HG03196 (cell line): ENCODE measurements at regions not wholly inside any gene's neighbourhood (a gene's known extent, or its start where the extent isn't known, plus 50 kb on each side); places are given as distances from the start of the nearest gene placed in this dataset.

Experiments
- ATAC-seq: cut with Tn5 transposase; IDR thresholded peaks from one replicate; pipeline ENCODE4 v1.9.1; 2021; ENCODE audit not compliant: unreplicated experiment

- no peak for ATAC-seq
Measured at GRCh38 chr13:64962404-64962803, 2267.7 kb downstream of the PCDH9 start.

GRCh38 chr13:64959276-64959675, 2270.9 kb downstream of the PCDH9 start:
- ATAC-seq = no peak

DNA sequence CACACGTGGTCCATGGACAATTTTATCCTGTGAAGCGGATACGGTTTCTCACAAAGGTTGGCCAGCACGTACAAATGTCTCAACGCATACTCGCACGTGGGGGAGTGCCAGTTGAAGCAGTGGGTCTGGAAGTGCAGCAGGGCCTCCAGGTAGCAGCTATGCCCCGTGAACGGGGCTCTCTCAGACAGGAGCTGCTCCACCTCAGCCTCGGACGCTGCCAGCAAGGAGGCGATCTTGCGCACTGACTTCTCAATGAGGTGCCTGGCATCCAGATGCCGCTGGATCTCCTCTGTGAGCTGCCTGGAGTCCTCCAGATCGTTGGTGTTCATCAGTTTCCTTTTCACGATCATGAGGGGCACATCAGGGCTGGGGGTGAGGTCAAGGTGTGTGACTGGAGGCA, 2272.0 kb downstream of the PCDH9 start:
- no peak for ATAC-seq

GRCh38 chr13:64938660-64939059, 2291.5 kb downstream of the PCDH9 start:
- ATAC-seq = no peak

GRCh38 chr13:64937302-64937701, 2292.8 kb downstream of the PCDH9 start:
- ATAC-seq = no peak

DNA sequence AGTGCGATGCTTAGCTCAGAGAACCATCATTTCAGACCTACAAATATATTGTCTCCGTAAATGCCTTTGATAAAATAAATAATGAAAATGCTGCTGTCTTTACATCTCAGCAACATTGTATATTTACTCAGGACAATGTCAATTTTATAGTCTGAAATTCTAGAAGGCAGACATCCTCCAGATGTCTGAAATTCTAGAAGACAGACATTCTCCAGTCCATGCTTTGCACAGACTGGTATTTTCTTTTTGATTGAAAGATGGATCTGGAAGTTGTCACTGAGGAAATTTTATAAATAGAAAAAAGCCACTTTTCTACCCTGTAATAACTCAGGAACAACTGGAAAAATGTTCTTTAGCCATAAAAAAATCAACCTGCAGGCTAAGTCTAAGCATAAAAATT, 2293.3 kb downstream of the PCDH9 start:
- no peak for ATAC-seq

GRCh38 chr13:64935441-64935840, 2294.7 kb downstream of the PCDH9 start:
- ATAC-seq = no peak

DNA sequence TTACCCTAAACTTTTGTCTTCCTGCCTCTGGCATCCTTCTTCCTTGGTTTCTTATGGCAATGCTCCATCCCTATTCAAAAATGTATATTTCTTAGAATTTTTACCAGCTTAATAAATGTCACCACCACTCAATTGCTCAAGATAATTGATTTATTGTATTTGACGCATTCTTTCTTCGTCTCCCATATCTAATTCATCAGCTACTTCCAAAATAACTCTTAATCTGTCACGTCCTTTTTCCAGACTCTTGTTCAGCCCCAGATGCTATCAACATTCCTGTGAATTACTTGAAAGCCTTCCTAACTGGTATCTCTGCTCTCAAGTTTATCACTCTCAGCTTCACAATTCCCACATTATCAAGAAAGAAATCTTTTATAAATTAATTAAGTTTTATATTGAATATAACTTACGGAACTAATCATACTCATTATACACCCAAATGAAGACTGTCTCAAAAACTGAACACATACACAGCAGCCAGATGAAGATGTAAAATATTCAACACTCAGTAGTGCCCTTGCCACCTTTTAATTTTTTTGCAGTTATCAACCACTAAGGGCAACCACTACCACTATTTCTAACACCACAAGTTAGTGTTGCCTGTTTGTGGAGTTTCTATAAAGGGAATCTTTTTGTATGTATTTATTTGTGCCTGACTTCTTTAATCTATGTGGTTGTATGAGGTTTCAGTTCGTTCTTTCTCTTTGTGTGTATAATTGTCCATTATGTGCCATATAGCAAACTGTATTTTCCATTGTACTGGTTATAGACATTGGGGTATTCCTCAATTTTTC, 2295.4 kb downstream of the PCDH9 start:
- ATAC-seq = no peak

DNA sequence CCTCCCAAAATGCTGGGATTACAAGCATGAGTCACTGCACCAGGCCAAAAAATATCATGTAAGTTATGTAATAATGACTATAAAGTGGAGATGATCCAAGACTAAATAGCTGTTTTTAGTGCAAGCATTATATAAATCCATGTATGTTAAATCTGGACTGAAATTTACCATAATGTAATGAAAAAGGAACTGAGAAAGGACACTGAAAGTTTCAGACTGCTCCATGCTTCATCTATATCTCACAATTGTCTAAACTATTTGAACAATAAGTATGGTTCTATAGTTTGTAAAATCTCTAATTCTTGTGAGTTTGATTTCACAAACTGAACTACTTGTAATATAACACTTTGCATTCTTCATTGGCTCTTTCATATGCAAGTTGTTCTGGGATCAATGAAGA, 2299.5 kb downstream of the PCDH9 start:
- no peak for ATAC-seq

- peak; percentile 90 for ATAC-seq
Measured at GRCh38 chr13:64928696-64929499, 2301.2 kb downstream of the PCDH9 start.

- no peak for ATAC-seq
Measured at GRCh38 chr13:64925727-64926126, 2304.4 kb downstream of the PCDH9 start.

DNA sequence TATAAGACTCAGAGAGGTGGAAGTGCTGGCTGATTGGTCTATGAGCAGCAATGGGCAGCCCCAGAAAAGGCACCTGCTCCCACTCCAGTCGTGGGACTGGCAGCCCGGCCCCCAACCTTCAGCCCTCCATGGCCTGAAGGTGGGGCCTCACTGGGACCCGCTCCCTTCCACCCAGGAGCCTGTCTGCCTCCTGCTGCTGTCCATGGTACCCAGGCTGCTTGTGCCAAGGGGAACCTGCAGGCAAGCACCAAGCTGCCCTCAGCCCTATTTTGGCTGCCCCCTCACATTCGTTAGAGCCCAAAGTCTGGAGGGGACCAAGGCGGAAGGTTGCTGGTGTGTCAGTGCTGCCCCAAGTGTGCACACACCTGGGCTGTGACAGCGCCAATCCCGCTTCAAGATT, 2304.9 kb downstream of the PCDH9 start:
- no peak for ATAC-seq

DNA sequence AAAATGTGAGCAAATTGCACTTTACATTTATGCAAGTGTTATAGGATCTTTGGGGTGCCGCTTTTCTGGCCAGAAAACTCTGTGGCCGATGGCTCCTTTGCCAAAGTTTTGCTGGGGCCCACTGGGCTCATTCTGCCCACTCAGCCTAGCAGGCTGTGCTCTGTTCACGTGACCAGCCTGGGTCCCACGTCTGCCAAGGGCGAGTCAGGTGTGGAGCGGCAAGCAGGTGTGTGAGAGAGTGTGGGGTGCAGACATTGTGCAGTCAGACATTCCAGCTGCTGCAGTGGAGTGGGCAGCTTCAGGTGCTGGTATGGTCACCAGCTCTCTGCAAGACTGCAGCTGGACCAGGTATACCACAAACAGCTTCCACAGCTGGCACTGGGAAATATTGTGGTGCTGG, 2305.7 kb downstream of the PCDH9 start:
- no peak for ATAC-seq

GRCh38 chr13:64917566-64917965, 2312.6 kb downstream of the PCDH9 start:
- no peak for ATAC-seq

- ATAC-seq = no peak
Measured at GRCh38 chr13:64912141-64912540, 2318.0 kb downstream of the PCDH9 start.

DNA sequence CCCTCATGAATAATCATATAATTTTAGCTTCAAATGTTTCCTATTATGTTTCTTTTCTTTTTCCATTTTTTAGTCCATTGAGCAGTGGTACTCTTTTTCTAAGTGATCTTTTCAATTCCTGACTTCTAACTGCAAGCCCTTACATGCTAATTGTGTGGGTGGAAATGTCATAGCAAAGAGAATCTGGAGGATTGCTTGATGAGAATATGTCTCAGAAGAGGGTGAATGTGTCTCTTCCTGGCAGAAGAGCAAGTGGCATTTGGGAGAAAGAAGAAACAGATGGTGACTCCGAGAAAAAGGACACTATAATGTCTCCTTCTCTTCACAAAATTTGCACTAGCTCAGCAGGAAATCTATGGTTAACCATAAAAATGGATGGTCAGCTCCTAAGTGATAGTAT, 2320.0 kb downstream of the PCDH9 start:
- ATAC-seq = no peak

- no peak for ATAC-seq
Measured at GRCh38 chr13:64909184-64909583, 2321.0 kb downstream of the PCDH9 start.

GRCh38 chr13:64900039-64900438, 2330.1 kb downstream of the PCDH9 start:
- no peak for ATAC-seq

DNA sequence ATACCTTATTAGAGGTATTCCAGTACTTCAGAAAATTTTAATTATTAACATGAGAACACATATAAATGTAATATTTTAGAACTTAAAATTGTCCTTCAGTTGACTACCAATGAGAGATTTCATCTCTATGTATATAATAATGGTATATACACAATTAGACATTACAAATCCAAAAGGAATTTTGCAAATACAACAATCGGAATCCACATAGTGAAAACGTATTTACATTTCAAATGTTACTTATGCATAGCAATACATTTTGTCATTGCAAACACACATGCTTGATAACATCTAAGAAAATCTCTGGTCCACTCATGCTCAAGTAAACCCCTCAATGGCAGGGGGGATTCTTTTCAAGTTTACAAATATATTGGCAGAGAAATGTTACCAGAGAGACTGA, 2345.2 kb downstream of the PCDH9 start:
- no peak for ATAC-seq

DNA sequence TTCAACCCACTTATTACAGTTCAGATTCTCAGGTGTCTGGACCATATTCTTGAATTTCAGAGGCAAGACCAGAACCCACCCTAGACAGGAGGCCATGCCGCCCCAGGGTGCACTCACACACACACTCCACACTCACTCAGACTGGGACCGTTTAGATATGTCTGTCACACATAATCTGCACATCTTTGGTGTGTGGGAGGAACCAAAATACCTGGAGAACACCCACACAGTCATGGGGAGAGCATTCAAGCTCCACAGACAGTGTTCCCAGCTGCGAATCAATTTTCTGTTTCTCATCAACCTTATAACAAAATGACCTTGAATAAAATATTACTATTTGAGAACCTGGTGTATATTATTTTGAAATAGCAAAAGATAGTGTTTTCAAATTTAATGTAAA, 2353.0 kb downstream of the PCDH9 start:
- ATAC-seq = no peak

DNA sequence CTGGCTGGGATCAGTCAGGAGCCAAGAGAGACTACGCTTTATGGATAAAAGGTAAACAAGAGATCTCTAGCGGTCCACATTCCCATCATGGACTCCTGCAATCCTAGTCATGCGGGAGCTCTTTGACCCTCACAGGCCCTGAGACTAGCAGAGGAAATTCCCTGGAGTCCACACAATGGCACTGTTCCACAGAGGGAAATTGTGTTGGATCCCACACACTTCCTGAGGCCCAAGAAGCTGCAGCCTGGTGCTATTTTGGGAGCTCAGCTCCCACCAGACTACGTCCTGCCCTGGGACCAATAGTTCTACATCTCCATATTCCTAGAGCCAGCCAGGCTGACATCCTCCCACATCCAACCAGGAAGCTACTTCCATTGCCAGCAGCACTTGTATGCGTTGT, 2358.4 kb downstream of the PCDH9 start:
- ATAC-seq = no peak

DNA sequence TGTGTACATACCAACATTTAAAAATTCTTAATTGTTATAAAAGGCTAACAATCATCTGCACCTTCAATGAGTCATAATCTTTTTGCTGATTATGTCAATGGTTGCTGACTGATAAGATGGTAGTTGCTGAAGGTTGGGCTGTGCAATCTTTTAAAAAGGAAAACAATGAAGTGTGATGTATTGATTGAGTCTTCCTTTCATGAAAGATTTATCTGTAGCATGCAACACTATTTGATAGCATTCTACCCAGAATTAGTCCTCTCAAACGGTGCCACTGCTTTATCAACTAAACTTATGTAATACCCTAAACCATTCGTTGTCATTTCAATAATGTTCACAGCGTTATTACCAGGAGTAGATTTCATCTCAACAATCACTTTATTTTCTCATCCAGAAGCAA, 2360.6 kb downstream of the PCDH9 start:
- ATAC-seq = no peak
